Spleen (tissue), 7 donors: ENCODE measurements at regions not wholly inside any gene's neighbourhood (a gene's known extent, or its start where the extent isn't known, plus 50 kb on each side); places are given as distances from the start of the nearest gene placed in this dataset.

ENCODE experiments used
- POLR2A ChIP-seq, 3 donors: fragments of 450-650 bp; IDR thresholded peaks; one replicate each; pipeline ENCODE4 v1.5.1; 2017; ENCODE audit warnings: antibody characterized with exemption in 3 of 3, mild to moderate bottlenecking in 1 of 3
- POLR2AphosphoS5 ChIP-seq, 3 donors: sonication (generic); formaldehyde crosslinking; IDR thresholded peaks; one replicate each; pipeline ENCODE4 v1.5.1; 2017; ENCODE audit warnings: antibody characterized with exemption in 3 of 3
- TF ChIP-seq, protein P1 (sequence below), 11 experiments: fragments of 200-600 bp in 7 of 11; fragments of 450-650 bp in 4 of 11; sonication (generic) in 4 of 11; IDR thresholded peaks in 8 of 11; conservative IDR thresholded peaks in 3 of 11; 1 replicate in 7 of 11; 2 replicates in 4 of 11; pipeline versions ENCODE4 v1.4.0 to v1.8.0; 2016 to 2021; ENCODE audit warnings: antibody characterized with exemption in 11 of 11, inconsistent platforms in 4 of 11, mild to moderate bottlenecking in 1 of 11
- donor health status: DM: no; HTN: no; CAD: no; lungs with moderate emphysema.
- donor health status: DM: no; HTN: no; CAD: no.
- donor health status: DM: no; HTN: no; CAD: no.

DNA sequence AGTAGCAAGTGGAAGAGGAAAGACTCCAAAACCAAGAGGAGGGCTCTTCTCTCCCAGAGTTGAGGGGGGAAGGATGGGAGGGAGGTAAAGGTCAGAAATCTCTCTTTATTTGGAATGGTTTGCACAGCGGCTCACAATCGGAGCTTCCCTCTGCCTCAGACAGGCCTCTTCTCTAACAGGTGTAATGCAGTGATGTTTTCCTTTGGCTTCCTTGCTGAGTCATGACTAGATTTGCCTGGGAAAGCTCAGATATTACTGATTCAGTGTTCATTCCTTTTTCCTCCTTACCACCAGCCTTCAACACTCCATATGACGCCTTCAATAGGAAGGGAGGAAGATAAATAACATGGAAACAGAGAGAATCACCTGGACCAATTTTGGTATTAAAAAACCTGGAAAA lies 136.6 kb downstream of the RNF152 start:
- TF ChIP-seq, protein P1, sequence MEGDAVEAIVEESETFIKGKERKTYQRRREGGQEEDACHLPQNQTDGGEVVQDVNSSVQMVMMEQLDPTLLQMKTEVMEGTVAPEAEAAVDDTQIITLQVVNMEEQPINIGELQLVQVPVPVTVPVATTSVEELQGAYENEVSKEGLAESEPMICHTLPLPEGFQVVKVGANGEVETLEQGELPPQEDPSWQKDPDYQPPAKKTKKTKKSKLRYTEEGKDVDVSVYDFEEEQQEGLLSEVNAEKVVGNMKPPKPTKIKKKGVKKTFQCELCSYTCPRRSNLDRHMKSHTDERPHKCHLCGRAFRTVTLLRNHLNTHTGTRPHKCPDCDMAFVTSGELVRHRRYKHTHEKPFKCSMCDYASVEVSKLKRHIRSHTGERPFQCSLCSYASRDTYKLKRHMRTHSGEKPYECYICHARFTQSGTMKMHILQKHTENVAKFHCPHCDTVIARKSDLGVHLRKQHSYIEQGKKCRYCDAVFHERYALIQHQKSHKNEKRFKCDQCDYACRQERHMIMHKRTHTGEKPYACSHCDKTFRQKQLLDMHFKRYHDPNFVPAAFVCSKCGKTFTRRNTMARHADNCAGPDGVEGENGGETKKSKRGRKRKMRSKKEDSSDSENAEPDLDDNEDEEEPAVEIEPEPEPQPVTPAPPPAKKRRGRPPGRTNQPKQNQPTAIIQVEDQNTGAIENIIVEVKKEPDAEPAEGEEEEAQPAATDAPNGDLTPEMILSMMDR (IDR thresholded peaks at IDR 0.05 in 8 of 11, conservative IDR thresholded peaks at IDR 0.05 in 3 of 11), result no peak
- TF ChIP-seq POLR2AphosphoS5 (IDR thresholded peaks at IDR 0.05) (no peak), POLR2A (IDR thresholded peaks at IDR 0.05) (no peak)
